ENCODE measurements at regions not wholly inside any gene's neighbourhood (a gene's known extent, or its start where the extent isn't known, plus 50 kb on each side); places are given as distances from the start of the nearest gene placed in this dataset.

- no peak for TF ChIP-seq POLR2A (IDR thresholded peaks at IDR 0.05; ENCODE audit: low read length)
- TF ChIP-seq GATA1 (IDR thresholded peaks at IDR 0.05; ENCODE audit: low read depth, low read length) = no peak
Measured at GRCh38 chr12:131312793-131313545, 359.3 kb downstream of the ADGRD1 start.
